LNCaP clone FGC (cell line): ENCODE measurements at regions not wholly inside any gene's neighbourhood (a gene's known extent, or its start where the extent isn't known, plus 50 kb on each side); places are given as distances from the start of the nearest gene placed in this dataset.

Experiments
- DNase-seq: peaks from one replicate; pipeline ENCODE4 v3.0.0-alpha.2; 2011; ENCODE audit warnings: low read depth
- H3K4me3 ChIP-seq: 2 replicates; pipeline ENCODE4 v1.5.1; 2011; ENCODE audit warnings: mild to moderate bottlenecking, low read depth, low read length, control low read depth
- CTCF ChIP-seq: IDR thresholded peaks from 2 replicates; pipeline ENCODE4 v1.5.1; 2012; ENCODE audit warnings: mild to moderate bottlenecking; ENCODE audit not compliant: control insufficient read depth, insufficient read depth; ENCODE audit errors: extremely low read depth

DNA sequence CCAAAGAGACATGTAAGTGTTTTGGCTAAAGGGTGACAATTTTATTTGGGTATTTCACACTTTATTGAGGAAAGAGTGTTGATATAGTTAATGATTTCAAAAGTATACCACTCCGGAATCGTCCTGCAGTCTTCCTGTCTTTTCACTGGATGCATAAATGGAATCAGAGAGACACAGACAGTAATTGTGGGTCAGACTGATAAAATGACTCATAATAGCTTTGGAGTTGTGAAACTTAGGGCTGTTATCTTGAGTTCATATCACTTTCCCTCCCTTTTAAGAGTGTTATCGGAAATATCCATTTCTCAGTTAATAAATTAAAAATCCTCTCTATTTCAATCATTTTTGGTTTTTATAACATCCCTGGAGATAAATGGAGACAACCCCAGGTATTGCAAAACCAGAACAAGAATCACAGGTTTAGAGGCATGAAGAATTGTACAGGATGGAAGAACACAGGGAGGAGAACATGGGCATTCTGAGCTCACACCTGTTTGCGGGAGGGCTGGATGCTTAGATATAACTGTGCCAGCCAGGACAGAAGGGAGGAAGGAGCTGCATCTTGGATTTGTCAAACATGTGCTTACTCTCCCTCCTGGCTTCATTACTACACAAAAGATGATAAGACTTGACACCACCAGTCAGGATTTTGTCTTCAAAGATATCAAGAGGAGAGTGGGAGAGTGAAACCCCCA lies 185.4 kb downstream of the LMO4 start:
- no peak overlapping the region for H3K4me3 ChIP-seq
- no peak for TF ChIP-seq CTCF
- no peak for DNase-seq

GRCh38 chr1:87515781-87516180 lies 187.1 kb downstream of the LMO4 start:
- DNase-seq: no peak
- no peak for TF ChIP-seq CTCF
- no peak overlapping the region for H3K4me3 ChIP-seq

GRCh38 chr1:87518794-87519193 lies 190.1 kb downstream of the LMO4 start:
- H3K4me3 ChIP-seq: no peak overlapping the region
- DNase-seq: no peak
- TF ChIP-seq CTCF: no peak

DNA sequence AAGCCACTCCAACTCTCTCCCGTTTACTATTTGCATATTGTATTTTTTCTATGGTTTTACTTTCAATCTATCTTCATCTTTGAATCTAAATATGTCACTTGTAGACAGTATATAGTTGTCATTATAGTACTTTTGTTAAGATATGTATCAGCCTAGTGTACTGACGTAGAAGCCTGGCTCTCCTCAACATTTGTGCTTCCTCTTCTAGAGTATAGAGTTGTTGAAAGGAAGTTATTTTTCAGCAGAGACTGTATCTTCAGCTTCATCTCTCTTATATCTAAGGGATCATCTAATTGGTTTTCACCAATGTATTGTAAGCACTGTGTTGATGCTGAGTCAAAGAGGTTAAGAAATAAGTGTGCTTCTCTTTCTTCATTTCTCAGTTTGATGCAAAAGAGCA lies 192.8 kb downstream of the LMO4 start:
- DNase-seq: no peak
- TF ChIP-seq CTCF: no peak
- H3K4me3 ChIP-seq: no peak overlapping the region

- no peak overlapping the region for H3K4me3 ChIP-seq
- TF ChIP-seq CTCF: no peak
- no peak for DNase-seq
These were observed 194.8 kb downstream of the LMO4 start for GRCh38 chr1:87523466-87523865.

DNA sequence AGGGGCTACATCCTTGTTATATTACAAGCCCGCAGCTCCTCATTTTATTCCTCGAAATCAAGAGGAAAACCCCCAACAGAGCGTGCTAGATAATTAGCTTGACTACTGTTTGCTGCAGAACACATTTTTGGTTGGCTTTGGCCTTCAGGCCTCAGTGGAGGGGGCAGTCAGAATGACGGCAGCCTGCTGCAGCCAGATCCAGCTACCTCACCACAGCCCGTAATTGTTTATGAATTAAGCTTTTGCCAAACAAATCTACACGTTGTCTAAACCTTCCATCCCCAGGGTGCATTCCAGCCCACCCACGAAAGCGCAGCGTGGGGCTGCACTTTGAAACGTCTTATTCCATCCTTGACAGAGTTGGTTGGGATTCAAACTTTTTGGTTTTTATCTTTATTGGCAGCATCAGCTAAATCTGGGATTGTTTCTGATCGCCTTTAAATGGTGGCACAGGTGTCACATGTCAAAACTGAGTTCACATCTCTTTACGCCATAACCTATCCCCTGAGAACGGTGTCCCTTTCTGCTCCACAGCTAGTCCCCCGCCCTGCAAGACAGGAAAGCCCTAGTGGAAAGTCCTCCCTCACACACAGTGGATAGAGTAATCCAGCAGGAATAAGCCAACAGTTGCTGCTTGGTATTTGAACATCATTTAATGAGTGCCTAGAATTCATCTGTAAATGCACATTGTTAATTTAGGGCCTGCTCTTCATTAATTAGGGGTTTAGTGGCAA lies 195.5 kb downstream of the LMO4 start:
- H3K4me3 ChIP-seq: no peak overlapping the region
- DNase-seq: no peak
- TF ChIP-seq CTCF: no peak
